WTC11 (cell line): ENCODE measurements at regions not wholly inside any gene's neighbourhood (a gene's known extent, or its start where the extent isn't known, plus 50 kb on each side); places are given as distances from the start of the nearest gene placed in this dataset.

Experiments
- ATAC-seq: fragments of 200-7000 bp; cut with Tn5 transposase; 2 replicates; pipeline ENCODE4 v1.10.0; 2021; ENCODE audit warnings: mild to moderate bottlenecking, moderate library complexity
- CTCF ChIA-PET: fragments of 300-600 bp; sonication (Branson Sonifier 250); formaldehyde crosslinking; loops from one replicate; lab custom pipeline; 2021; ENCODE audit warnings: antibody characterized with exemption; lab: Charles Lee
- POLR2A ChIA-PET: fragments of 350-600 bp; sonication (Branson Sonifier 250); formaldehyde crosslinking; loops from one replicate; lab custom pipeline; 2021; ENCODE audit warnings: antibody characterized with exemption; lab: Charles Lee
- DNase-seq: peaks from one replicate; pipeline ENCODE4 v3.0.0; 2021; ENCODE audit warnings: low spot score
- H3K27ac Mint-ChIP-seq: 2 replicates; pipeline ENCODE4 v1.8.0; 2021; ENCODE audit warnings: mixed read lengths
- H3K27me3 Mint-ChIP-seq: 2 replicates; pipeline ENCODE4 v1.8.0; 2021; ENCODE audit warnings: low read depth, mild to moderate bottlenecking, moderate library complexity, mixed read lengths
- H3K36me3 Mint-ChIP-seq: 2 replicates; pipeline ENCODE4 v1.8.0; 2021; ENCODE audit warnings: mixed read lengths
- H3K4me1 Mint-ChIP-seq: 2 replicates; pipeline ENCODE4 v1.8.0; 2022; ENCODE audit warnings: mixed read lengths
- H3K4me3 Mint-ChIP-seq: 2 replicates; pipeline ENCODE4 v1.8.0; 2021; ENCODE audit warnings: mild to moderate bottlenecking, moderate library complexity, mixed read lengths
- H3K9me3 Mint-ChIP-seq: 2 replicates; pipeline ENCODE4 v1.8.0; 2021; ENCODE audit warnings: mixed read lengths
- ATF1 ChIP-seq: sonication (generic); formaldehyde crosslinking; IDR thresholded peaks from 2 replicates; pipeline ENCODE4 v1.8.1; 2023; ENCODE audit warnings: mild to moderate bottlenecking, moderate library complexity, missing genetic modification reagents
- CBFB ChIP-seq: sonication (generic); formaldehyde crosslinking; IDR thresholded peaks from 2 replicates; pipeline ENCODE4 v1.8.1; 2022; ENCODE audit warnings: mild to moderate bottlenecking, low read depth, missing genetic modification reagents
- CDX4 ChIP-seq: fragments of 250-450 bp; sonication (Bioruptor Pico); IDR thresholded peaks from 2 replicates; pipeline ENCODE4 v1.9.0; 2021; ENCODE audit warnings: moderate library complexity, mild to moderate bottlenecking, inconsistent platforms, borderline replicate concordance
- ESRRA ChIP-seq: sonication (generic); formaldehyde crosslinking; IDR thresholded peaks from 2 replicates; pipeline ENCODE4 v1.8.1; 2022; ENCODE audit warnings: mild to moderate bottlenecking, missing genetic modification reagents, borderline replicate concordance
- HMGA2 ChIP-seq: fragments of 250-450 bp; sonication (Bioruptor Pico); IDR thresholded peaks from 2 replicates; pipeline ENCODE4 v1.4.0; 2021; ENCODE audit warnings: mild to moderate bottlenecking, moderate library complexity
- MAX ChIP-seq: sonication (generic); formaldehyde crosslinking; IDR thresholded peaks from 2 replicates; pipeline ENCODE4 v1.8.0; 2022; ENCODE audit warnings: mild to moderate bottlenecking, missing genetic modification reagents
- MXD4 ChIP-seq: fragments of 250-450 bp; sonication (Bioruptor Pico); IDR thresholded peaks from 2 replicates; pipeline ENCODE4 v1.8.0; 2021; ENCODE audit warnings: mild to moderate bottlenecking, moderate library complexity, borderline replicate concordance
- NFE2L1 ChIP-seq: sonication (generic); formaldehyde crosslinking; IDR thresholded peaks from 2 replicates; pipeline ENCODE4 v1.8.1; 2023; ENCODE audit warnings: missing genetic modification reagents
- NFYB ChIP-seq: sonication (generic); formaldehyde crosslinking; conservative IDR thresholded peaks from 2 replicates; pipeline ENCODE4 v1.8.0; 2022; ENCODE audit warnings: low read depth, missing genetic modification reagents
- PRDM15 ChIP-seq: sonication (generic); formaldehyde crosslinking; IDR thresholded peaks from 2 replicates; pipeline ENCODE4 v1.8.0; 2022; ENCODE audit warnings: missing genetic modification reagents
- SOX15 ChIP-seq: fragments of 250-450 bp; sonication (Bioruptor Pico); IDR thresholded peaks from 2 replicates; pipeline ENCODE4 v1.9.0; 2021; ENCODE audit warnings: mild to moderate bottlenecking
- SP1 ChIP-seq: sonication (generic); formaldehyde crosslinking; conservative IDR thresholded peaks from 2 replicates; pipeline ENCODE4 v1.8.1; 2022; ENCODE audit warnings: missing genetic modification reagents
- TEAD4 ChIP-seq: sonication (generic); formaldehyde crosslinking; IDR thresholded peaks from 2 replicates; pipeline ENCODE4 v1.8.0; 2022; ENCODE audit warnings: mild to moderate bottlenecking, missing genetic modification reagents
- TP53 ChIP-seq: sonication (generic); formaldehyde crosslinking; IDR thresholded peaks from 2 replicates; pipeline ENCODE4 v1.8.1; 2023; ENCODE audit warnings: mild to moderate bottlenecking, missing genetic modification reagents
- ZBTB21 ChIP-seq: sonication (generic); formaldehyde crosslinking; IDR thresholded peaks from 2 replicates; pipeline ENCODE4 v1.8.1; 2023; ENCODE audit warnings: mild to moderate bottlenecking, missing genetic modification reagents, borderline replicate concordance
- ZNF219 ChIP-seq: sonication (generic); formaldehyde crosslinking; IDR thresholded peaks from 2 replicates; pipeline ENCODE4 v1.8.0; 2023; ENCODE audit warnings: missing genetic modification reagents, mild to moderate bottlenecking, borderline replicate concordance
- ZNF232 ChIP-seq: sonication (generic); formaldehyde crosslinking; IDR thresholded peaks from 2 replicates; pipeline ENCODE4 v1.8.0; 2022; ENCODE audit warnings: mild to moderate bottlenecking, missing genetic modification reagents
- ZNF396 ChIP-seq: fragments of 250-450 bp; sonication (Bioruptor Pico); IDR thresholded peaks from 2 replicates; pipeline ENCODE4 v1.8.0; 2021; ENCODE audit warnings: mild to moderate bottlenecking, moderate library complexity, borderline replicate concordance
- TF ChIP-seq, protein P1 (sequence below): sonication (generic); formaldehyde crosslinking; IDR thresholded peaks from 2 replicates; pipeline ENCODE4 v1.8.0; 2022; ENCODE audit warnings: mild to moderate bottlenecking, missing genetic modification reagents
- TF ChIP-seq, protein P2 (sequence below): sonication (generic); formaldehyde crosslinking; IDR thresholded peaks from 2 replicates; pipeline ENCODE4 v1.8.1; 2023; ENCODE audit warnings: mild to moderate bottlenecking, missing genetic modification reagents, moderate library complexity
- TF ChIP-seq, protein P3 (sequence below): sonication (generic); formaldehyde crosslinking; IDR thresholded peaks from 2 replicates; pipeline ENCODE4 v1.8.1; 2022; ENCODE audit warnings: mild to moderate bottlenecking, moderate library complexity, missing genetic modification reagents
- TF ChIP-seq, protein P4 (sequence below): sonication (generic); formaldehyde crosslinking; IDR thresholded peaks from 2 replicates; pipeline ENCODE4 v1.8.0; 2022; ENCODE audit warnings: mild to moderate bottlenecking, missing genetic modification reagents

DNA sequence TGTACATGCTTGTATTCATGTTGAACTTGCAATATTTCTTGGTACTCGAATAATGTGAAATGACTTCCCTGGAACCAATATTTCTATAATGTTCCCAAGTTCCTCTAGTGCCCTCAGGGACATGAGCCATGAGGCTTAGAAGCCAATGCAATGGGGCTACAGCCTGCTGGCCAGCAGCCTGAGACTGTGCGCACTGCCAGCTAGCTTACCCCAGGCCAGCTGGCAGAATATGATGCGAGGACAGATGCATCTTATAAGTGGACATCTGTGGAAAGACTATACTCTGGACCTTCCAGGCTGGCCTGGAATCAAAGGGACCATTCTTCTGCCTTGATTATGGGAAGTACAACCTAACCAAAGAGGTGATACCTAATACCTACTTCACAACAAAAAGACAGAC lies 1862.0 kb upstream of the ACO1 start (continued):
- no peak for TF ChIP-seq PRDM15 (CRISPR knock-in tag)
- TF ChIP-seq, protein P1, sequence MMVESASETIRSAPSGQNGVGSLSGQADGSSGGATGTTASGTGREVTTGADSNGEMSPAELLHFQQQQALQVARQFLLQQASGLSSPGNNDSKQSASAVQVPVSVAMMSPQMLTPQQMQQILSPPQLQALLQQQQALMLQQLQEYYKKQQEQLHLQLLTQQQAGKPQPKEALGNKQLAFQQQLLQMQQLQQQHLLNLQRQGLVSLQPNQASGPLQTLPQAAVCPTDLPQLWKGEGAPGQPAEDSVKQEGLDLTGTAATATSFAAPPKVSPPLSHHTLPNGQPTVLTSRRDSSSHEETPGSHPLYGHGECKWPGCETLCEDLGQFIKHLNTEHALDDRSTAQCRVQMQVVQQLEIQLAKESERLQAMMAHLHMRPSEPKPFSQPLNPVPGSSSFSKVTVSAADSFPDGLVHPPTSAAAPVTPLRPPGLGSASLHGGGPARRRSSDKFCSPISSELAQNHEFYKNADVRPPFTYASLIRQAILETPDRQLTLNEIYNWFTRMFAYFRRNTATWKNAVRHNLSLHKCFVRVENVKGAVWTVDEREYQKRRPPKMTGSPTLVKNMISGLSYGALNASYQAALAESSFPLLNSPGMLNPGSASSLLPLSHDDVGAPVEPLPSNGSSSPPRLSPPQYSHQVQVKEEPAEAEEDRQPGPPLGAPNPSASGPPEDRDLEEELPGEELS (CRISPR knock-in tag), result no peak
- no peak for TF ChIP-seq ZNF219 (CRISPR knock-in tag)
- TF ChIP-seq MXD4 (CRISPR knock-in tag), result no peak
- TF ChIP-seq, protein P2, sequence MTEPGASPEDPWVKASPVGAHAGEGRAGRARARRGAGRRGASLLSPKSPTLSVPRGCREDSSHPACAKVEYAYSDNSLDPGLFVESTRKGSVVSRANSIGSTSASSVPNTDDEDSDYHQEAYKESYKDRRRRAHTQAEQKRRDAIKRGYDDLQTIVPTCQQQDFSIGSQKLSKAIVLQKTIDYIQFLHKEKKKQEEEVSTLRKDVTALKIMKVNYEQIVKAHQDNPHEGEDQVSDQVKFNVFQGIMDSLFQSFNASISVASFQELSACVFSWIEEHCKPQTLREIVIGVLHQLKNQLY (CRISPR knock-in tag), result no peak
- TF ChIP-seq CDX4 (CRISPR knock-in tag), result no peak
- no peak for TF ChIP-seq SOX15 (CRISPR knock-in tag)
- no peak for TF ChIP-seq TEAD4 (CRISPR knock-in tag)
- no peak for TF ChIP-seq ESRRA (CRISPR knock-in tag)
- no peak for TF ChIP-seq SP1 (CRISPR knock-in tag)
- TF ChIP-seq NFE2L1, result no peak
- no peak for TF ChIP-seq MAX (CRISPR knock-in tag)

DNA sequence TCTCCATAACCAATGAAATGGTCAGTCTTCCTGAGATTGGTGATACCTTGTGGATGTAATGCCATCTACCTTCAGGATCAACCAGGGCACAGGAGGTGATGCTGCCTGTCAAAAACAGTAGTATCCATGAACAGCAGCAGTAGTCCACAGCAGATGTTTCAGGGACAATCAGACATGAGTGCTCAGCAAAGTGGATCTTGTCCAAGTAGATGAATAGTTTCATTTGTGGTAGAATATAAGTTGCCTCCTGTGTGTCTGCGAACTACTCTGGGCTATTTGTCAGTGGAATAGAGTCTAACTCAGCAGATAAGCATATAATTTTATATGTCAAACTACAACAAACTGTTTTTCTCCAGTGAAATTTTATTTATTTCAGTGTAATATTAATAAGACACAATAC lies 1860.1 kb upstream of the ACO1 start:
- TF ChIP-seq TP53 (CRISPR knock-in tag), result no peak
- TF ChIP-seq ZBTB21 (CRISPR knock-in tag), result no peak
- no peak for TF ChIP-seq ZNF232 (CRISPR knock-in tag)
- TF ChIP-seq CBFB (CRISPR knock-in tag), result no peak
- TF ChIP-seq SOX15 (CRISPR knock-in tag), result no peak
- TF ChIP-seq, protein P3, sequence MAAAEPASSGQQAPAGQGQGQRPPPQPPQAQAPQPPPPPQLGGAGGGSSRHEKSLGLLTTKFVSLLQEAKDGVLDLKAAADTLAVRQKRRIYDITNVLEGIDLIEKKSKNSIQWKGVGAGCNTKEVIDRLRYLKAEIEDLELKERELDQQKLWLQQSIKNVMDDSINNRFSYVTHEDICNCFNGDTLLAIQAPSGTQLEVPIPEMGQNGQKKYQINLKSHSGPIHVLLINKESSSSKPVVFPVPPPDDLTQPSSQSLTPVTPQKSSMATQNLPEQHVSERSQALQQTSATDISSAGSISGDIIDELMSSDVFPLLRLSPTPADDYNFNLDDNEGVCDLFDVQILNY (CRISPR knock-in tag), result no peak
- TF ChIP-seq ATF1 (CRISPR knock-in tag), result no peak
- TF ChIP-seq HMGA2, result no peak
- TF ChIP-seq, protein P1 (CRISPR knock-in tag), result no peak
- TF ChIP-seq, protein P4, sequence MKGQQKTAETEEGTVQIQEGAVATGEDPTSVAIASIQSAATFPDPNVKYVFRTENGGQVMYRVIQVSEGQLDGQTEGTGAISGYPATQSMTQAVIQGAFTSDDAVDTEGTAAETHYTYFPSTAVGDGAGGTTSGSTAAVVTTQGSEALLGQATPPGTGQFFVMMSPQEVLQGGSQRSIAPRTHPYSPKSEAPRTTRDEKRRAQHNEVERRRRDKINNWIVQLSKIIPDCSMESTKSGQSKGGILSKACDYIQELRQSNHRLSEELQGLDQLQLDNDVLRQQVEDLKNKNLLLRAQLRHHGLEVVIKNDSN (CRISPR knock-in tag), result no peak
- no peak for TF ChIP-seq ZNF396 (CRISPR knock-in tag)
- TF ChIP-seq NFYB, result no peak
- no peak for TF ChIP-seq CDX4 (CRISPR knock-in tag)
- ChIA-PET CTCF (no interaction called here), POLR2A (no interaction called here)
- no peaks in the 10 kb centered on the region for H3K36me3 Mint-ChIP-seq
- no peaks in the 10 kb centered on the region for H3K4me1 Mint-ChIP-seq
- no peak overlapping the region for H3K27ac Mint-ChIP-seq
- H3K4me3 Mint-ChIP-seq, result no peak overlapping the region
- H3K9me3 Mint-ChIP-seq, result no peaks in the 10 kb centered on the region
- no peaks in the 10 kb centered on the region for H3K27me3 Mint-ChIP-seq
- DNase-seq, result no peak
- ATAC-seq, result no peak
